ENCODE measurements at regions not wholly inside any gene's neighbourhood (a gene's known extent, or its start where the extent isn't known, plus 50 kb on each side); places are given as distances from the start of the nearest gene placed in this dataset.
"Not testable (repeated sequence)": the region's sequence is repeated elsewhere in the genome, so short reads cannot be mapped to it uniquely, and the experiment has no call there.

DNA sequence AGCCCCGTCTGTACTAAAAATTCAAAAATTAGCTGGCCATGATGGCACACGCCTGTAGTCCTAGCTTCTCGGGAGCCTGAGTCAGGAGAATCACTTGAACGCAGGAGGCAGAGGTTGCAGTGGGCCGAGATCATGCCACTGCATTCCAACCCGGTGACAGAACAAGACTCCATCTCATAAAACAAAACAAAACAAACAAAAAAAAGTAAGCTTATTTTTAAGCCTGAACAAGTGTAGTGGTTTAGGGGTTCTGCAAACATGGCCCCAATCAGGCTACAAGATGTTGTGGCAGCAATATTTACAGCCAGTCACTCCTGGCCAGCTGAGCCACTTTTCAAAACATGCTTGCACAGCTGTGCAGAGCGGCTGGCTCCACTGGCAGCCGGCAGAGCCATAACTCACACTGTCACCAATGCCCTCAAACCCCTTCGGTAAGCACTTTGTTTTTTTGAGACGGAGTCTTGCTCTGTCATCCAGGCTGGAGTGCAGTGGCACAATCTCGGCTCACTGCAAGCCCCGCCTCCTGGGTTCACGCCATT is 56.2 kb upstream of the CLEC6A start:
- H3K4me3 Mint-ChIP-seq; H3K36me3 Mint-ChIP-seq (ENCODE audit: insufficient read depth); DNase-seq (ENCODE audit: low spot score in 2 of 2); H3K4me1 Mint-ChIP-seq; ATAC-seq (replicated peaks; ENCODE audit: extremely low read depth, poor library complexity, severe bottlenecking); H3K9me3 Mint-ChIP-seq; H3K27ac Mint-ChIP-seq (ENCODE audit: low read depth): not testable (repeated sequence)
- peaks cover 24% of the 10 kb centered on the region for H3K27me3 Mint-ChIP-seq

- H3K9me3 Mint-ChIP-seq; H3K4me1 Mint-ChIP-seq; H3K4me3 Mint-ChIP-seq; ATAC-seq (replicated peaks; ENCODE audit: extremely low read depth, poor library complexity, severe bottlenecking); DNase-seq (ENCODE audit: low spot score in 2 of 2); H3K27ac Mint-ChIP-seq (ENCODE audit: low read depth); H3K36me3 Mint-ChIP-seq (ENCODE audit: insufficient read depth): not testable (repeated sequence)
- peaks cover 12% of the 10 kb centered on the region for H3K27me3 Mint-ChIP-seq
These were observed 51.9 kb upstream of the CLEC6A start for GRCh38 chr12:8403834-8404233.

- not testable (repeated sequence) for H3K27ac Mint-ChIP-seq (ENCODE audit: low read depth); H3K36me3 Mint-ChIP-seq (ENCODE audit: insufficient read depth); DNase-seq (ENCODE audit: low spot score in 2 of 2); H3K4me1 Mint-ChIP-seq; H3K4me3 Mint-ChIP-seq; H3K9me3 Mint-ChIP-seq; ATAC-seq (replicated peaks; ENCODE audit: extremely low read depth, poor library complexity, severe bottlenecking)
- peaks cover 12% of the 10 kb centered on the region for H3K27me3 Mint-ChIP-seq
These were observed 51.4 kb upstream of the CLEC6A start for GRCh38 chr12:8404341-8404740.

Data from central memory CD8-positive, alpha-beta T cell (primary cell).